K562 (cell line): ENCODE measurements at regions not wholly inside any gene's neighbourhood (a gene's known extent, or its start where the extent isn't known, plus 50 kb on each side); places are given as distances from the start of the nearest gene placed in this dataset.

Experiments used
- ATF7 ChIP-seq: fragments of 450-650 bp; IDR thresholded peaks from 2 replicates; pipeline ENCODE4 v1.7.1; 2014; ENCODE audit warnings: mild to moderate bottlenecking, moderate library complexity
- EHMT2 ChIP-seq: fragments of 450-650 bp; IDR thresholded peaks from 2 replicates; pipeline ENCODE4 v1.6.1; 2018; ENCODE audit warnings: antibody characterized with exemption
- EZH2 ChIP-seq: IDR thresholded peaks from 2 replicates; pipeline ENCODE4 v1.6.1; 2012; ENCODE audit warnings: low read depth, mild to moderate bottlenecking, inconsistent platforms, low read length, borderline replicate concordance
- GMEB1 ChIP-seq: fragments of 250-450 bp; sonication (Bioruptor Pico); IDR thresholded peaks from 2 replicates; pipeline ENCODE4 v1.4.0; 2020; ENCODE audit warnings: mild to moderate bottlenecking
- HIVEP1 ChIP-seq: fragments of 250-450 bp; sonication (Bioruptor Pico); IDR thresholded peaks from 2 replicates; pipeline ENCODE4 v1.4.0; 2020; ENCODE audit warnings: mild to moderate bottlenecking
- HMG20A ChIP-seq: fragments of 450-650 bp; formaldehyde crosslinking; conservative IDR thresholded peaks from 2 replicates; pipeline ENCODE4 v1.4.0; 2020; ENCODE audit warnings: mild to moderate bottlenecking, mixed read lengths
- HMG20B ChIP-seq: fragments of 250-450 bp; sonication (Bioruptor Pico); IDR thresholded peaks from 2 replicates; pipeline ENCODE4 v1.5.0; 2021; ENCODE audit warnings: mild to moderate bottlenecking
- JUN ChIP-seq, 2 experiments: sonication (generic) in 1 of 2; formaldehyde crosslinking in 1 of 2; IDR thresholded peaks; 2 replicates each; pipeline versions ENCODE4 v1.6.1 to v1.8.0; 2012 to 2022; ENCODE audit warnings: borderline replicate concordance in 2 of 2, mild to moderate bottlenecking in 2 of 2, improper control_type of control experiment in 1 of 2, low read depth in 1 of 2, low read length in 1 of 2, missing genetic modification reagents in 1 of 2
- MEIS2 ChIP-seq: fragments of 450-650 bp; IDR thresholded peaks from 2 replicates; pipeline ENCODE4 v1.6.1; 2014; ENCODE audit warnings: mild to moderate bottlenecking; ENCODE audit not compliant: partially characterized antibody
- PATZ1 ChIP-seq: fragments of 250-450 bp; sonication (Bioruptor Pico); IDR thresholded peaks from 2 replicates; pipeline ENCODE4 v1.5.0; 2020; ENCODE audit warnings: mild to moderate bottlenecking, borderline replicate concordance
- RBM39 ChIP-seq: fragments of 200-400 bp; formaldehyde crosslinking; optimal IDR thresholded peaks from 2 replicates; pipeline ENCODE3; 2018; ENCODE audit warnings: low read depth, low read length
- TAF1 ChIP-seq: IDR thresholded peaks from 2 replicates; pipeline ENCODE4 v1.6.1; 2011; ENCODE audit warnings: mild to moderate bottlenecking, low read length, moderate library complexity; ENCODE audit not compliant: insufficient read depth, control insufficient read depth, severe bottlenecking; ENCODE audit errors: extremely low read depth
- TAF9B ChIP-seq: fragments of 450-650 bp; IDR thresholded peaks from 2 replicates; pipeline ENCODE4 v1.6.1; 2018; ENCODE audit warnings: mild to moderate bottlenecking; ENCODE audit not compliant: partially characterized antibody
- ZNF316 ChIP-seq: fragments of 450-650 bp; IDR thresholded peaks from 2 replicates; pipeline ENCODE4 v1.6.1; 2016
- ZNF407 ChIP-seq: fragments of 450-650 bp; IDR thresholded peaks from 2 replicates; pipeline ENCODE4 v1.6.1; 2016; ENCODE audit warnings: low read depth
- ZNF408 ChIP-seq: fragments of 250-450 bp; sonication (Bioruptor Pico); IDR thresholded peaks from 2 replicates; pipeline ENCODE4 v1.4.0; 2020; ENCODE audit warnings: low read depth, mild to moderate bottlenecking, moderate library complexity
- ZNF764 ChIP-seq: fragments of 250-450 bp; sonication (Bioruptor Pico); IDR thresholded peaks from 2 replicates; pipeline ENCODE4 v1.4.0; 2020; ENCODE audit warnings: low read depth, mild to moderate bottlenecking, moderate library complexity

- TF ChIP-seq ZNF407 (no peak), RBM39 (no peak), EHMT2 (no peak; the same call in 1 of the 2 replicates), MEIS2 (peak; percentile 35), TAF1 (no peak), ZNF408 (CRISPR knock-in tag) (no peak), HIVEP1 (no peak), EZH2 (no peak), ZNF316 (peak; percentile 10; the same call in 1 of the 2 replicates), ATF7 (peak; percentile 74; the same call in 1 of the 2 replicates), HMG20A (no peak), JUN (IDR thresholded peaks at IDR 0.05; ENCODE audit: borderline replicate concordance, low read depth, low read length) (peak; percentile 96), JUN (CRISPR knock-in tag; IDR thresholded peaks at IDR 0.05; ENCODE audit: borderline replicate concordance) (no peak; the same call in 1 of the 2 replicates), PATZ1 (no peak), TAF9B (no peak), ZNF764 (no peak), HMG20B (CRISPR knock-in tag) (no peak), GMEB1 (no peak)
Observed at GRCh38 chr16:85359147-85359822, 247.0 kb upstream of the CIBAR2 start (continued).
